A549 (cell line): ENCODE measurements at regions not wholly inside any gene's neighbourhood (a gene's known extent, or its start where the extent isn't known, plus 50 kb on each side); places are given as distances from the start of the nearest gene placed in this dataset.
"Not testable (repeated sequence)": the region's sequence is repeated elsewhere in the genome, so short reads cannot be mapped to it uniquely, and the experiment has no call there.

Experiments used
- ATAC-seq, 2 experiments: fragments of 200-7000 bp in 1 of 2; fragments of >200 bp in 1 of 2; cut with Nextera tagmentation in 1 of 2; cut with Tn5 transposase in 1 of 2; 3 replicates each; pipeline versions ENCODE4 v1.8.0 to v1.9.1; 2018 to 2020; ENCODE audit warnings: mild to moderate bottlenecking in 1 of 2, moderate library complexity in 1 of 2
- CTCF ChIA-PET: fragments of 300-600 bp; sonication (Branson Sonifier 250); formaldehyde crosslinking; extraction: SDS; loops from one replicate; lab custom pipeline; 2021; ENCODE audit warnings: antibody characterized with exemption, inconsistent platforms; lab: Yijun Ruan, JAX
- POLR2A ChIA-PET: fragments of 350-600 bp; formaldehyde crosslinking; extraction: SDS; loops from one replicate; lab custom pipeline; 2021; ENCODE audit warnings: antibody characterized with exemption, inconsistent platforms; lab: Yijun Ruan, JAX
- DNase-seq, 2 experiments: peaks; one replicate each; pipeline versions ENCODE4 v3.0.0 to v3.0.0-alpha.2; 2011 to 2016; ENCODE audit warnings: low read depth in 1 of 2, low spot score in 1 of 2
- FAIRE-seq: peaks from 2 replicates; lab custom pipeline; 2011; peaks lifted over from hg19 to GRCh38; lab: Jason Lieb, UNC
- H3K27ac ChIP-seq, 2 experiments: fragments of >200 bp; sonication (Bioruptor Twin); formaldehyde crosslinking; 3 replicates each; pipeline ENCODE4 v1.5.1; 2016 to 2017
- H3K4me1 ChIP-seq: fragments of >200 bp; sonication (Bioruptor Twin); formaldehyde crosslinking; 3 replicates; pipeline ENCODE4 v1.6.1; 2016
- H3K4me2 ChIP-seq: fragments of >200 bp; sonication (Bioruptor Twin); formaldehyde crosslinking; 3 replicates; pipeline ENCODE4 v1.6.1; 2016
- H3K4me3 ChIP-seq: fragments of >200 bp; sonication (Bioruptor Twin); formaldehyde crosslinking; 3 replicates; pipeline ENCODE4 v1.5.1; 2016
- H3K9me3 ChIP-seq: fragments of >200 bp; sonication (Bioruptor Twin); formaldehyde crosslinking; 3 replicates; pipeline ENCODE4 v1.6.1; 2016
- ATOH8 ChIP-seq: fragments of 250-450 bp; sonication (Bioruptor Pico); IDR thresholded peaks from 2 replicates; pipeline ENCODE4 v1.5.0; 2020; ENCODE audit warnings: low read depth, mild to moderate bottlenecking, moderate library complexity
- BCL3 ChIP-seq: fragments of >200 bp; sonication (Bioruptor Twin); formaldehyde crosslinking; IDR thresholded peaks from 3 replicates; pipeline ENCODE4 v1.6.1; 2016
- BHLHE40 ChIP-seq: IDR thresholded peaks from 2 replicates; pipeline ENCODE4 v1.6.1; 2012; ENCODE audit warnings: low read depth, low read length, inconsistent platforms
- CBX8 ChIP-seq: fragments of 200-600 bp; sonication (generic); IDR thresholded peaks from 2 replicates; pipeline ENCODE4 v1.6.1; 2016
- EHMT2 ChIP-seq: fragments of 200-600 bp; sonication (generic); IDR thresholded peaks from 2 replicates; pipeline ENCODE4 v1.6.1; 2016; ENCODE audit warnings: antibody characterized with exemption, low read depth, mild to moderate bottlenecking, moderate library complexity
- FOSB ChIP-seq: fragments of 250-450 bp; sonication (Bioruptor Pico); IDR thresholded peaks from 2 replicates; pipeline ENCODE4 v1.5.0; 2020; ENCODE audit warnings: mild to moderate bottlenecking, moderate library complexity
- GATA3 ChIP-seq: IDR thresholded peaks from 2 replicates; pipeline ENCODE4 v1.6.1; 2012; ENCODE audit warnings: borderline replicate concordance
- HES2 ChIP-seq: fragments of >200 bp; sonication (Bioruptor Twin); formaldehyde crosslinking; IDR thresholded peaks from 2 replicates; pipeline ENCODE4 v1.6.1; 2016
- HOXB5 ChIP-seq: fragments of 250-450 bp; sonication (Bioruptor Pico); IDR thresholded peaks from 2 replicates; pipeline ENCODE4 v1.5.0; 2020; ENCODE audit warnings: mild to moderate bottlenecking, moderate library complexity
- JUN ChIP-seq, 2 experiments: fragments of >200 bp; sonication (Bioruptor Twin); formaldehyde crosslinking; IDR thresholded peaks; 2 replicates in 1 of 2; 3 replicates in 1 of 2; pipeline ENCODE4 v1.6.1; 2016 to 2017
- KDM5A ChIP-seq: fragments of 200-600 bp; sonication (generic); IDR thresholded peaks from 2 replicates; pipeline ENCODE4 v1.6.1; 2016; ENCODE audit warnings: antibody characterized with exemption, mild to moderate bottlenecking
- MAX ChIP-seq: IDR thresholded peaks from 2 replicates; pipeline ENCODE4 v1.6.1; 2012
- MAZ ChIP-seq: fragments of 150-350 bp; IDR thresholded peaks from 2 replicates; pipeline ENCODE4 v1.6.1; 2014; ENCODE audit warnings: antibody characterized with exemption, low read depth, low read length, borderline replicate concordance
- NPAS2 ChIP-seq: fragments of 250-450 bp; sonication (Bioruptor Pico); IDR thresholded peaks from 2 replicates; pipeline ENCODE4 v1.8.0; 2022; ENCODE audit warnings: mild to moderate bottlenecking, moderate library complexity, borderline replicate concordance
- NR3C1 ChIP-seq: fragments of >200 bp; sonication (Bioruptor Twin); formaldehyde crosslinking; IDR thresholded peaks from 3 replicates; pipeline ENCODE4 v1.6.1; 2017
- RARB ChIP-seq: fragments of 250-450 bp; sonication (Bioruptor Pico); IDR thresholded peaks from 2 replicates; pipeline ENCODE4 v1.8.0; 2021; ENCODE audit warnings: mild to moderate bottlenecking, moderate library complexity
- RCOR1 ChIP-seq: fragments of 150-350 bp; IDR thresholded peaks from 2 replicates; pipeline ENCODE4 v1.6.1; 2014; ENCODE audit warnings: antibody characterized with exemption, low read length, low read depth
- SMC3 ChIP-seq: fragments of >200 bp; sonication (Bioruptor Twin); formaldehyde crosslinking; IDR thresholded peaks from 3 replicates; pipeline ENCODE4 v1.6.1; 2018; ENCODE audit warnings: inconsistent platforms
- SREBF2 ChIP-seq: fragments of 450-650 bp; IDR thresholded peaks from 2 replicates; pipeline ENCODE4 v1.6.1; 2014; ENCODE audit warnings: mild to moderate bottlenecking, moderate library complexity
- ZFP36 ChIP-seq: fragments of 450-650 bp; IDR thresholded peaks from 2 replicates; pipeline ENCODE4 v1.6.1; 2014; ENCODE audit warnings: borderline replicate concordance; ENCODE audit not compliant: partially characterized antibody
- ZNF302 ChIP-seq: fragments of 250-450 bp; sonication (Bioruptor Pico); IDR thresholded peaks from 2 replicates; pipeline ENCODE4 v1.9.0; 2021; ENCODE audit warnings: inconsistent platforms, mild to moderate bottlenecking, moderate library complexity
- ZSCAN20 ChIP-seq: fragments of 250-450 bp; sonication (Bioruptor Pico); IDR thresholded peaks from 2 replicates; pipeline ENCODE4 v1.8.0; 2022; ENCODE audit warnings: mild to moderate bottlenecking, moderate library complexity
- WGBS: methylation state at CpG from one replicate; pipeline ENCODE4 v1.1.6; 2017; ENCODE audit errors: missing lambda C conversion rate; 5-methylcytosine and 5-hydroxymethylcytosine counted together

GRCh38 chr22:49344161-49344560, 483.5 kb downstream of the BRD1 start:
- ChIA-PET POLR2A (no interaction called here), CTCF (no interaction called here)
- Histone ChIP-seq H3K4me2 (no peak overlapping the region), H3K4me1 (no peaks in the 10 kb centered on the region), H3K4me3 (no peak overlapping the region), H3K27ac (no peak overlapping the region), H3K9me3 (no peaks in the 10 kb centered on the region)
- FAIRE-seq: no peak
- no peak for DNase-seq
- 7% methylated on average over 6 of the region's 6 CpGs for WGBS
- TF ChIP-seq HOXB5 (CRISPR knock-in tag) (no peak), KDM5A (no peak), ZNF302 (CRISPR knock-in tag) (no peak), RARB (CRISPR knock-in tag) (no peak), ZSCAN20 (CRISPR knock-in tag) (no peak)
- ATAC-seq: no peak

GRCh38 chr22:49340406-49340805, 487.3 kb downstream of the BRD1 start:
- Histone ChIP-seq H3K4me2 (no peak overlapping the region), H3K4me3 (no peak overlapping the region), H3K27ac (no peak overlapping the region)
- no peak for ATAC-seq
- DNase-seq: no peak
- TF ChIP-seq NR3C1: no peak
- TF ChIP-seq RCOR1: no peak
- no peak for TF ChIP-seq SMC3
- TF ChIP-seq EHMT2: no peak
- no peak for TF ChIP-seq ZFP36
- TF ChIP-seq NPAS2 (CRISPR knock-in tag): no peak
- no peak for TF ChIP-seq MAZ
- no peak for TF ChIP-seq HES2
- TF ChIP-seq FOSB: no peak
- no peak for TF ChIP-seq ATOH8
- no peak for TF ChIP-seq JUN (IDR thresholded peaks at IDR 0.05)
- TF ChIP-seq MAX: no peak
- TF ChIP-seq CBX8: no peak
- no peak for TF ChIP-seq BHLHE40
- no peak for TF ChIP-seq SREBF2
- no peak for TF ChIP-seq BCL3
- TF ChIP-seq GATA3: no peak
- TF ChIP-seq, all 56 proteins: peak for 0
- POLR2A ChIA-PET: no interaction called here
- CTCF ChIA-PET: interaction anchor here (1.7 kb wide), 1 partner anchor 35 kb away, joined by 6 read pairs; no protein-coding TSS in a partner anchor
- no peak for FAIRE-seq
- Histone ChIP-seq H3K9me3 (no peaks in the 10 kb centered on the region), H3K4me1 (no peaks in the 10 kb centered on the region)
- WGBS: 30% methylated on average over 7 of the region's 8 CpGs

GRCh38 chr22:49336483-49336882, 491.2 kb downstream of the BRD1 start:
- CTCF ChIA-PET: interaction anchor here (1.0 to 1.9 kb wide), 2 partner anchors 18 to 31 kb away, joined by 4 to 7 read pairs; no protein-coding TSS in a partner anchor
- POLR2A ChIA-PET, H3K9me3 ChIP-seq, H3K4me1 ChIP-seq, ATAC-seq, H3K27ac ChIP-seq, H3K4me3 ChIP-seq, FAIRE-seq, H3K4me2 ChIP-seq, DNase-seq: not testable (repeated sequence)
- WGBS: 26% methylated on average over 9 of the region's 10 CpGs
